Esophagus muscularis mucosa (tissue), 4 donors: ENCODE measurements at regions not wholly inside any gene's neighbourhood (a gene's known extent, or its start where the extent isn't known, plus 50 kb on each side); places are given as distances from the start of the nearest gene placed in this dataset.
"Not testable (repeated sequence)": the region's sequence is repeated elsewhere in the genome, so short reads cannot be mapped to it uniquely, and the experiment has no call there.

Experiments
- DNase-seq: peaks from one replicate; pipeline ENCODE4 v3.0.0-alpha.2; 2017; ENCODE audit errors: extremely low spot score
- H3K27ac ChIP-seq, 4 donors: fragments of 200-600 bp; sonication (generic); replicated peaks in 1 of 4; 1 replicate in 3 of 4; 2 replicates in 1 of 4; pipeline ENCODE4 v1.5.1; 2016 to 2019; ENCODE audit warnings: mild to moderate bottlenecking in 1 of 4
- H3K27me3 ChIP-seq, 4 donors: fragments of 200-600 bp; sonication (generic); one replicate each; pipeline versions ENCODE4 v1.5.1 to v1.6.0; 2016 to 2019
- H3K36me3 ChIP-seq, 4 donors: fragments of 200-600 bp; sonication (generic); one replicate each; pipeline ENCODE4 v1.5.1; 2016 to 2019
- H3K4me1 ChIP-seq, 4 donors: fragments of 200-600 bp; sonication (generic); one replicate each; pipeline ENCODE4 v1.5.1; 2016 to 2019
- H3K4me3 ChIP-seq, 4 donors: fragments of 200-600 bp; sonication (generic); 1 replicate in 2 of 4; 2 replicates in 2 of 4; pipeline ENCODE4 v1.5.1; 2016 to 2019; ENCODE audit warnings: mild to moderate bottlenecking in 4 of 4, moderate library complexity in 1 of 4
- H3K9me3 ChIP-seq, 4 donors: fragments of 200-600 bp; sonication (generic); 1 replicate in 3 of 4; 2 replicates in 1 of 4; pipeline ENCODE4 v1.5.1; 2016 to 2019
- CTCF ChIP-seq, 3 experiments: fragments of 200-600 bp in 2 of 3; fragments of 450-650 bp in 1 of 3; sonication (generic) in 2 of 3; IDR thresholded peaks; one replicate each; pipeline ENCODE4 v1.5.1; 2017 to 2019; ENCODE audit warnings: antibody characterized with exemption in 3 of 3, mild to moderate bottlenecking in 2 of 3, moderate library complexity in 1 of 3
- EP300 ChIP-seq: sonication (generic); formaldehyde crosslinking; IDR thresholded peaks from one replicate; pipeline ENCODE4 v1.6.1; 2017; ENCODE audit warnings: antibody characterized with exemption
- POLR2A ChIP-seq: fragments of 450-650 bp; IDR thresholded peaks from one replicate; pipeline ENCODE4 v1.6.1; 2017; ENCODE audit warnings: antibody characterized with exemption, moderate library complexity, mild to moderate bottlenecking, low read depth
- POLR2AphosphoS5 ChIP-seq, 2 donors: sonication (generic); formaldehyde crosslinking; IDR thresholded peaks; one replicate each; pipeline ENCODE4 v1.6.1; 2017; ENCODE audit warnings: antibody characterized with exemption in 2 of 2
- WGBS: methylation state at CpG from one replicate; pipeline ENCODE4 v1.1.5; 2018; 5-methylcytosine and 5-hydroxymethylcytosine counted together
- intact Hi-C: fragments of 100-400 bp; cut with DNase I; formaldehyde crosslinking; loops from one replicate; pipeline ENCODE4 v1.15.1; 2023

DNA sequence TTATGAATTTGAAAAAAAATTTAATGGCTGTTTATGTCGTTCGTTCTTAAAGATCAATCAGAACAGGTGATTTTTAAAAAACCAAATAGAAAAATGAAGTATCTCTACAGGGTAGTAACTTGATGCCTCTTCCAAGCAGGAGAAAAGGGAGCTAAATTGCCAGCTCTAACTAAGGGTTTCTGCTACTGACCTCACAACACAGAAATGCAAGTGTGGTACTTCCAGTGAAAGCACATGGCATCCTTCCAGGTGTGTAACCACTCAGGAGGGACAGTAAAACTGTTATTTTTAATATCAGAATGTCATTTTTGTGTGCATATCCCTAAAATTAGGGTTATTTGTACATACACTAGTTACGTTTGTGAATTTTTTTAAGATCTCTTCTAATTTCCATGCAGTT, 116.8 kb upstream of the ZCCHC13 start:
- no peaks in the 10 kb centered on the region for H3K36me3 ChIP-seq
- no peak for DNase-seq
- no peak overlapping the region for H3K4me3 ChIP-seq
- H3K4me1 ChIP-seq: no peaks in the 10 kb centered on the region
- no peak for TF ChIP-seq POLR2A
- intact Hi-C loops: no loop called here
- no peaks in the 10 kb centered on the region for H3K9me3 ChIP-seq
- 74% methylated on average over 3 of the region's 3 CpGs for WGBS
- H3K27me3 ChIP-seq: no peaks in the 10 kb centered on the region
- no peak overlapping the region for H3K27ac ChIP-seq

DNA sequence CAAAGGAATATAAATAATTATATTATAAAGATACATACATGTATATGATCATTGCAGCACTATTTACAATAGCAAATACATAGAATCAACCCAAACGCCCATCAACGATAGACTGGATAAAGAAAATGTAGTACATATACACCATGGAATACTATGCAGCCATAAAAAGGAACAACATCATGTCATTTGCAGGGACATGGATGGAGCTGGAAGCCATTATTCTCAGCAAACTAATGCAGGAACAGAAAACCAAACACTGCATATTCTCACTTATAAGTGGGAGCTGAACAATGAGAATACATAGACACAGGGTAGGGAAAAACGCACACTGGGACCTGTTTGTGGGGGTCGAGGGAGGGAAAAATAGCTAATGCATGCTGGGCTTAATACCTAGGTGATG, 120.9 kb upstream of the ZCCHC13 start:
- H3K9me3 ChIP-seq, intact Hi-C loops: not testable (repeated sequence)

GRCh38 chrX:74181976-74182375, 122.0 kb upstream of the ZCCHC13 start:
- H3K27me3 ChIP-seq, H3K27ac ChIP-seq, intact Hi-C loops, H3K4me1 ChIP-seq, DNase-seq, H3K36me3 ChIP-seq, H3K4me3 ChIP-seq, H3K9me3 ChIP-seq: not testable (repeated sequence)
- WGBS: 95% methylated on average over 6 of the region's 6 CpGs

More for the DNA sequence above, 120.9 kb upstream of the ZCCHC13 start:
- H3K36me3 ChIP-seq, H3K4me3 ChIP-seq, H3K27ac ChIP-seq, H3K27me3 ChIP-seq, DNase-seq, H3K4me1 ChIP-seq: not testable (repeated sequence)
- 84% methylated on average over 4 of the region's 4 CpGs for WGBS

DNA sequence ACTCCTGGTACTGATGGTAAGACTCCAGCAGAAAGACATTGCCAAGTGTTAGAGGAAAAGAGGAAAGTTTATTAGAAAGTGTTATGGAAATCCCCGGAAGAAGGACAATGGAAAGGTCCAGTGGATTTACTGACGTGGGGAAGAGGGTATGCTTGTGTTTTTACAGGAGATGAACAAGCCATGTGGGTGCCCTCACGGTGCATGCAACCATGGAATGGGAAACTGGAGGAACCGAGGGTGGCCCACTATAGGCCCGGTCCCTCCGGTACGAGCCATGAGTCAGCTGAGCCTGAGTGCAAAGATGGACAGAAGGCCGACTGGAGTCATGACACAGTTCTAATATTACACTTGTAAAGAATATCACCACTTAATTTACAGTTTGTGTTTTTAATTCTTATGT, 123.3 kb upstream of the ZCCHC13 start:
- no peaks in the 10 kb centered on the region for H3K9me3 ChIP-seq
- H3K4me3 ChIP-seq: no peak overlapping the region
- no peak overlapping the region for H3K27ac ChIP-seq
- no peaks in the 10 kb centered on the region for H3K36me3 ChIP-seq
- no peak for DNase-seq
- intact Hi-C loops: no loop called here
- no peaks in the 10 kb centered on the region for H3K27me3 ChIP-seq
- 84% methylated on average over 8 of the region's 8 CpGs for WGBS
- TF ChIP-seq POLR2A (no peak), CTCF (IDR thresholded peaks at IDR 0.05) (no peak), EP300 (no peak), POLR2AphosphoS5 (IDR thresholded peaks at IDR 0.05) (no peak)
- peaks cover 0 to 7% (median 0%) of the 10 kb centered on the region in 4 donors for H3K4me1 ChIP-seq

GRCh38 chrX:74179990-74180389, 124.0 kb upstream of the ZCCHC13 start:
- peaks cover 0 to 7% (median 0%) of the 10 kb centered on the region in 4 donors for H3K4me1 ChIP-seq
- H3K36me3 ChIP-seq: no peaks in the 10 kb centered on the region
- H3K9me3 ChIP-seq: no peaks in the 10 kb centered on the region
- no peak overlapping the region for H3K27ac ChIP-seq
- intact Hi-C loops: no loop called here
- WGBS: 84% methylated on average over 3 of the region's 3 CpGs
- TF ChIP-seq CTCF (IDR thresholded peaks at IDR 0.05) (no peak), EP300 (no peak), POLR2A (no peak), POLR2AphosphoS5 (IDR thresholded peaks at IDR 0.05) (no peak)
- H3K4me3 ChIP-seq: no peak overlapping the region
- H3K27me3 ChIP-seq: no peaks in the 10 kb centered on the region
- DNase-seq: no peak

- intact Hi-C loops: no loop called here
- DNase-seq: no peak
- Histone ChIP-seq H3K9me3 (no peaks in the 10 kb centered on the region), H3K4me1 (peaks cover 0 to 7% (median 0%) of the 10 kb centered on the region in 4 donors), H3K27me3 (no peaks in the 10 kb centered on the region), H3K27ac (no peak overlapping the region), H3K4me3 (no peak overlapping the region), H3K36me3 (no peaks in the 10 kb centered on the region)
- no peak for TF ChIP-seq CTCF (IDR thresholded peaks at IDR 0.05)
- 74% methylated on average over 4 of the region's 4 CpGs for WGBS
Observed at GRCh38 chrX:74179499-74179898, 124.5 kb upstream of the ZCCHC13 start.
